ENCODE measurements at regions not wholly inside any gene's neighbourhood (a gene's known extent, or its start where the extent isn't known, plus 50 kb on each side); places are given as distances from the start of the nearest gene placed in this dataset.

GRCh38 chr5:3899093-3899492 is 303.5 kb downstream of the IRX1 start:
- no peak overlapping the region for H3K27ac Mint-ChIP-seq
- CTCF ChIA-PET: no interaction called here
- H3K27me3 Mint-ChIP-seq: no peaks in the 10 kb centered on the region
- TF ChIP-seq CTCF (IDR thresholded peaks at IDR 0.05): no peak
- TF ChIP-seq EZH2 (IDR thresholded peaks at IDR 0.05; ENCODE audit: borderline replicate concordance, insufficient read depth, low read depth, low read length, poor library complexity, severe bottlenecking): no peak
- 85% methylated on average over 3 of the region's 5 CpGs for WGBS (ENCODE audit: insufficient coverage)
- Histone ChIP-seq H3K4me3 (ENCODE audit: control extremely low read depth in 1 of 5, extremely low read depth in 1 of 5, insufficient read depth in 1 of 5, low read depth in 2 of 5, low read length in 4 of 5) (no peak overlapping the region), H4K20me1 (ENCODE audit: control insufficient read depth, insufficient read depth, low read length, poor library complexity, severe bottlenecking) (no peaks in the 10 kb centered on the region), H3K27ac (ENCODE audit: low read length in 2 of 2) (no peak overlapping the region), H3K36me3 (replicated peaks in 1 of 2; ENCODE audit: control extremely low read depth in 1 of 2, control insufficient read depth in 1 of 2, extremely low read depth in 1 of 2, insufficient read depth in 2 of 2, low read length in 1 of 2) (no peaks in the 10 kb centered on the region), H3K79me2 (ENCODE audit: control insufficient read depth, insufficient read depth, low read length) (no peaks in the 10 kb centered on the region), H3K4me1 (ENCODE audit: control insufficient read depth in 2 of 2, insufficient read depth in 2 of 2, low read length in 2 of 2) (no peaks in the 10 kb centered on the region), H2AFZ (ENCODE audit: insufficient read depth, low read depth, low read length, poor library complexity, severe bottlenecking) (no peak overlapping the region), H3K9ac (ENCODE audit: low read length) (no peak overlapping the region), H3K4me2 (replicated peaks; ENCODE audit: low read depth, low read length, poor library complexity, severe bottlenecking) (no peak overlapping the region), H3K27me3 (replicated peaks in 1 of 4; ENCODE audit: control extremely low read depth in 1 of 4, control insufficient read depth in 3 of 4, insufficient read depth in 4 of 4, low read length in 3 of 4) (no peaks in the 10 kb centered on the region), H3K9me3 (ENCODE audit: control extremely low read depth in 1 of 3, control insufficient read depth in 2 of 3, insufficient read depth in 1 of 3, low read length in 2 of 3) (peaks cover 0 to 3% (median 1%) of the 10 kb centered on the region in 3 donors)
- peaks cover 11% of the 10 kb centered on the region for H3K9me3 Mint-ChIP-seq (ENCODE audit: insufficient read depth)
- POLR2A ChIA-PET: no interaction called here
- DNase-seq (no peak), ATAC-seq (ENCODE audit: low read depth) (no peak)
- H3K4me1 Mint-ChIP-seq: no peaks in the 10 kb centered on the region
- intact Hi-C loops (cut with micrococcal nuclease): no loop called here
- H3K4me3 Mint-ChIP-seq: no peak overlapping the region

- Histone ChIP-seq H3K4me2 (replicated peaks; ENCODE audit: low read depth, low read length, poor library complexity, severe bottlenecking) (no peak overlapping the region), H3K36me3 (replicated peaks in 1 of 2; ENCODE audit: control extremely low read depth in 1 of 2, control insufficient read depth in 1 of 2, extremely low read depth in 1 of 2, insufficient read depth in 2 of 2, low read length in 1 of 2) (no peaks in the 10 kb centered on the region), H3K4me3 (ENCODE audit: control extremely low read depth in 1 of 5, extremely low read depth in 1 of 5, insufficient read depth in 1 of 5, low read depth in 2 of 5, low read length in 4 of 5) (no peak overlapping the region), H3K79me2 (ENCODE audit: control insufficient read depth, insufficient read depth, low read length) (no peaks in the 10 kb centered on the region), H2AFZ (ENCODE audit: insufficient read depth, low read depth, low read length, poor library complexity, severe bottlenecking) (no peak overlapping the region), H3K9ac (ENCODE audit: low read length) (no peak overlapping the region), H3K9me3 (ENCODE audit: control extremely low read depth in 1 of 3, control insufficient read depth in 2 of 3, insufficient read depth in 1 of 3, low read length in 2 of 3) (peaks cover 0 to 20% (median 0%) of the 10 kb centered on the region in 3 donors), H3K27me3 (replicated peaks in 1 of 4; ENCODE audit: control extremely low read depth in 1 of 4, control insufficient read depth in 3 of 4, insufficient read depth in 4 of 4, low read length in 3 of 4) (no peaks in the 10 kb centered on the region), H3K27ac (ENCODE audit: low read length in 2 of 2) (no peak overlapping the region), H3K4me1 (ENCODE audit: control insufficient read depth in 2 of 2, insufficient read depth in 2 of 2, low read length in 2 of 2) (no peaks in the 10 kb centered on the region), H4K20me1 (ENCODE audit: control insufficient read depth, insufficient read depth, low read length, poor library complexity, severe bottlenecking) (no peaks in the 10 kb centered on the region)
- H3K27ac Mint-ChIP-seq: no peak overlapping the region
- WGBS (ENCODE audit: insufficient coverage): 86% methylated on average over 4 of the region's 8 CpGs
- TF ChIP-seq CTCF (IDR thresholded peaks at IDR 0.05) (no peak), EZH2 (IDR thresholded peaks at IDR 0.05; ENCODE audit: borderline replicate concordance, insufficient read depth, low read depth, low read length, poor library complexity, severe bottlenecking) (no peak)
- ChIA-PET POLR2A (no interaction called here), CTCF (no interaction called here)
- H3K9me3 Mint-ChIP-seq (ENCODE audit: insufficient read depth): peaks cover 3% of the 10 kb centered on the region
- H3K4me1 Mint-ChIP-seq: no peaks in the 10 kb centered on the region
- no peaks in the 10 kb centered on the region for H3K27me3 Mint-ChIP-seq
- intact Hi-C loops (cut with micrococcal nuclease): no loop called here
- ATAC-seq (ENCODE audit: low read depth): no peak
- H3K4me3 Mint-ChIP-seq: no peak overlapping the region
- no peak for DNase-seq
Observed at GRCh38 chr5:3904584-3904983, 309.0 kb downstream of the IRX1 start.
